ENCODE measurements at regions not wholly inside any gene's neighbourhood (a gene's known extent, or its start where the extent isn't known, plus 50 kb on each side); places are given as distances from the start of the nearest gene placed in this dataset.
"Not testable (repeated sequence)": the region's sequence is repeated elsewhere in the genome, so short reads cannot be mapped to it uniquely, and the experiment has no call there.

DNA sequence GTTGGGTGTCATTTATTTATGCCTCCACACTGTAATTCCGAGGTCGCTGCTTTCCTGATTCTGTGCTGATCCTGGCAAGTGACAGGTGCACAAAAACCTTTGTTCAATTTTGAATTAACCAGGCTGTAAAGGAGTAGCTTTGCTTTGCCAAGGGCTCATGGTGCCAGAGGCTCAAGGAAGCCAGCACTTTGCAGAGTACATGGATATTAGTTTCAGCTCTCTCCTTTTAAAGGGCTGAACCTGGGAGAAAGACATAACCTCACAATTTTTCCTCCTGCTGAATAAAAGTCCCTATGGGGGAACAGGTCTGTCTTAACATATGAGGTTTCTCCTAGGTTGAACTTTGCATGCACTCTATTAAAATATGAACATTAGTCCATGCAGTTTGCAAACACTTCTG lies 227.6 kb upstream of the WSB1 start:
- no peak for ATAC-seq

- no peak for ATAC-seq
Observed at GRCh38 chr17:27069842-27070508, 223.9 kb upstream of the WSB1 start.

DNA sequence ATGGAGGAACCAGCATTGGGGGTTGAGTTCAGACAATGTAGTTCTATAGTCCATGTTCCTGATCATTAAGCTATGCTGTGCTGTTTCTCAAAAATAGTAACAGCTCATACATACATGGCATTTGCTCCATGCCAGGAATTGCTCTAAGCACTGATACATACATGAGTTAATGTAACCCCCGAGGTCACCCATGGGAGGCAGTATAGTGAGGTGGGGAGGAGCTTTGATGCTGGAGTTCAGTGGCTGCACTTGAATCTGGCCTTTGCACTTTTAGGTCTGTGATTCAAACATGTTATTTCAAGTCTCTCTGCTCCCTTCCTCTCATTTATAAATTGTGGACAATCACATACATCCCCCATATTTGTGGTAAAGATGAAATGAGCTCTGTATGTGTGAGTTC lies 223.1 kb upstream of the WSB1 start:
- no peak for ATAC-seq

DNA sequence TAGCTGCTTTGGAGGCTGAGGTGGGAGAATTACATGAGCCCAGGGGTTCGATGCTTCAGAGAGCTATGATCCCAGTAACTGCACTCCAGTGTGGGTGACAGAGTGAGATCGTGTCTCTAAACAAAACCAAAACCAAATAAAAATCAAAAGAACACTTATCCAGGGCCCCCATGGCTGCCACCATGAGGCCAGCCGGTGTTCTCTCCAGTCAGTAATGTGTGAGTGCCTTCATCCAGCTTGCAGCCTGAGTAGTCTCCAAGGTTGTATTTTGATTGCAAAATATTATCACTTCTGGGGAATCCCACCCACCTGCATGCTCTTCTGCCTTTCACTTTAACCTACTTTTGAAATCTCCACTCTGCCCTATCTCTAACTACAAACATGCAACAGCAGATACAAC lies 221.0 kb upstream of the WSB1 start:
- no peak for ATAC-seq

DNA sequence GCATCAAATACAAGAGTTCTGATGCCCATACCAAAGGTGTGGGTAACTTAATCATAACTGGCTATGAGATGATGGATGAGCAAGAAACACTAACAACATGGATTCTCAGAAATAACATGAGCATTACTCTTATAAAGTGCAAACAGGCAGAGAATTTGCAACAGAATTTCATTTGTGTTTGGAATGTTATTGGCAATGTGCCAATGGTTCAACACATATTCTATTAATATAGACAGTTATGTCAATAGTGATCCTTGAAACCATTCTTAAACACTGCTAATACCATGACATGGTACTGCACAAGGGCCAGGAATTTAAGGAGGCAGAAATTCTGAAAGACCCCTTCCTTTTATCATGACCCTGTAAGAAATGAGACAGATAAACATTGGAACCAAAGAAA lies 217.1 kb upstream of the WSB1 start:
- no peak for ATAC-seq

- ATAC-seq, result no peak
Observed at GRCh38 chr17:27078296-27078695, 215.6 kb upstream of the WSB1 start.

- no peak for ATAC-seq
Observed at GRCh38 chr17:27079660-27080059, 214.3 kb upstream of the WSB1 start.

GRCh38 chr17:27081002-27081638 lies 212.8 kb upstream of the WSB1 start:
- ATAC-seq, result no peak

GRCh38 chr17:27082023-27082774 lies 211.7 kb upstream of the WSB1 start:
- ATAC-seq, result no peak

- no peak for ATAC-seq
Observed at GRCh38 chr17:27082775-27083154, 211.1 kb upstream of the WSB1 start.

- no peak for ATAC-seq
Observed at GRCh38 chr17:27083408-27084185, 210.3 kb upstream of the WSB1 start.

GRCh38 chr17:27085517-27085916 lies 208.4 kb upstream of the WSB1 start:
- ATAC-seq, result no peak

- ATAC-seq, result no peak
Observed at GRCh38 chr17:27086526-27086925, 207.4 kb upstream of the WSB1 start.

DNA sequence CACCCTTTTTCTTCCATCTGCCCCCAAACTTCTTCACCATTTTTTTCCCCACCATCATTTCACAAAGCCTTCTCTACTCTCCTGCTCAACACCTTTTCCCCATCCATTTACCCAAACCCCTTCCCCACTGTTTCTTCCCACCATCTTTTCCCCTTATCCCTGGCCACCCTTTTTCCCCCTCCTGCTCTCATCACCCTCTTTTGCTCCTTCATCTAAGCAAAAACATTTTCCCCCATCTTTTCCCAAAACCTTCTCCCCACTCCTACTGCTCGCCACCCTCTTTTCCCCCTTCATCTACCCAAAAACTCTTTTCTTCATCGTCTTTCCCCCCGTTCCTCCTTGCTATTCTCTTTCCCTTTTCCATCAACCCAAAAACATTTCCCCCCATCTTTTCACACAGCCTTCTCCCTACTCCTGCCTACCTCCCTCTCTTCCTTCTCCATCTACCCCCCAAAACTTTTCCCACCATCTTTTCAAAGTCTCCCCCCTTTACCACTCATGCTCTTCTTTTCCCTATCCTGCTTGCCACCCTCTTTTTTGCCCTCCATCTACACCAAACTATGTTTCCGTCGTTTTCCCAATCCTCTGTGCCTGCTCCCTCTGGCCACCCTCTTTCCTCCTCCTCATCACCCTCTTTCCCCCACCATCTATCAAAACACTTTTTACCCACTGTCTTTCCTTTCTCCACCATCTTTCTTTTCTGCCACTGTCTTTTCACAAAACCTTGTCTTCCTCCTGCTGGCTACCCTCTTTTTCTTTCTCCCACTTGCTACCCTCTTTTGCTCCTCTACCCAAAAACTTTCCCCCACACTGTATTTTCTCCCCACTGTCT lies 205.8 kb upstream of the WSB1 start:
- no peak for ATAC-seq

- no peak for ATAC-seq
Observed at GRCh38 chr17:27088767-27089078, 205.2 kb upstream of the WSB1 start.

DNA sequence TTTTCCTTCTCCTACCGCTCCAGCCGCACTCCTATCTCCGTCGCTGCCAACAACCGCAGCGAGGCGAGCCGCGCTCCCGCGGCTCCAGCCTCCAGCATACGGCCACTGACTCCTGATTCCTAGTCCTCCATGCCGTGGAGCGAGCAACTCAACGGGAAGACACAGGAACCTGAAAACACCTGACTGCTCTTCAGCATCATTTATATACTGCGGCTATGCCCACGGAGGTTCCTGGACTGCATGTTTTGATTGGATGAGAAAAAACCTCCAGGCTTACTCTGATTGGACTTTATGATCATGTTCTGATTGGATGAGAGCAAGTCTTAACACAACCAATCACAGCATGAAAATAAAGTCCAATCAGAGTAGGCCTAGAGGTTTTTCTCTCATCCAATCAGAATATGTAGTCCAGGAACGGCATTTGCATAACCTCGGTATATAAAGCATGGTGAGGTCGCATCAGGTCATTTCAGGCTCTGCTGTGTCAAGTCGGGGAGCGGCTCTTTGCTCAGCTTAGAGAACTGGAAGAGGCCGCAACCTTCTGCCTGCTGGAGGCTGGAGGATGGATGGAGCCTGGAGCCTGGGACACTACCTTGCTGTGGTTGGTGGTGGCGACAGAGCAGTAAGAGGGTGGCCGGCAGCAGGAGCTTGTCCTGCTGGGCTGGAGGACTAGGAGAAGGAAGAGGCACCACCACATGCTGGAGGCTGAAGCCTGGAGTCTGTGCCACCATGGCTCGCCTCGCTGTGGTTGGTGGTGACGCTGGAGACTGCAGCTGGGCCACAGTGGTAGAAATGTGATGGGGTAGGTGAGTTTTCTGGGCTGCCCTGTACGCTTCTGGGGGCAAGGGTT lies 204.6 kb upstream of the WSB1 start:
- ATAC-seq, result not testable (repeated sequence)

GRCh38 chr17:27089929-27090247 lies 204.0 kb upstream of the WSB1 start:
- no peak for ATAC-seq

DNA sequence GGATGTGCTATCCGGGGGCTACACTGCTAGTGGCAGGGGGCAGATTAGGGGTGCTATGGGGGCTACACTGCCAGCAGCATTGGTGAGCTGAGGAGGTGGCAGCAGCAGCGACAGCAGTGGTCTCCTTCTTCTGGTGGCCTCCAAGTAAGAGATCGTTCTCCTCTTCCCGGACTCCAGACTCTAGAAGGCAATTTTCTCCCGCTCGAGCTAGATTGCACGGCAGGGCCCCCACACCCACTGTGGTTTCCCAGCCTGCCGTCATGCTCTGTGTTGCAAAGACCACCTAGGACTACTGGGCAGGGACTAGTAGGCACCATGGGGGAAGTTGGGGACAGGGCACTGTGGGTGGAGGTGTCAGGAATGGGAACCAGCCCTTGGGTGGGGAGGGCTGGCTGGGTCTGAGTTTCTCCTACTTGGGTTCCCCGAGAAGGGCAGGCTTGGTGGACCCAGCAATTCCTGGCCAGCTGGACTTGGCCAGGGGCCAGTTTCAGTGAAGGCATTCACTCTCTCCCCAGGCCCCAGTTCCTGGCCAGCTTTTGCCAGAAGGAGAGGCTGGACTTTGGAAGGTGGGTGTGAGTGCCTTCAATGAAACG lies 203.4 kb upstream of the WSB1 start:
- ATAC-seq, result not testable (repeated sequence)

DNA sequence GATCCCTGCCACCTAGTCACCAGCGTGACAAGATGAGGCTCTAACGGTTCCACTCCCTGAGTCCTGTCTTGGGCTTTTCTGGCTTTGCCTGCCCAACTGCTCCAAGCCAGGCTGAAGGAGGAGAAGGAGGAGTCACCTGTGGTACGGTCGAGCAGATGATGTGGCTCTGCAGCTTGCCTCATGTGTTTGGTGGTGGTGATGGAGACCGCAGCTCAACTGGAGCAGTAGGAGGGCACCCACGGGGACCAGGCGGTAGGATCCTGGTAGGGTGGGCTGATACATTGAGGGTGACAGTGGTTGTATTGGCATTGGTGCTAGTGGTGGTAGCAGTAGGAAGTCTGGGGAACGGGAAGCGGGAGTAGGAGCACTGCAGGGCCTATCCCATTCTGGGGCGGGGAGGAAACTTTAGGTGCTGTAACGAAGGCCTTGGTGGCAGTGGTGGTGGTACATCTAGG lies 202.8 kb upstream of the WSB1 start:
- no peak for ATAC-seq

GRCh38 chr17:27094179-27094578 lies 199.7 kb upstream of the WSB1 start:
- not testable (repeated sequence) for ATAC-seq

DNA sequence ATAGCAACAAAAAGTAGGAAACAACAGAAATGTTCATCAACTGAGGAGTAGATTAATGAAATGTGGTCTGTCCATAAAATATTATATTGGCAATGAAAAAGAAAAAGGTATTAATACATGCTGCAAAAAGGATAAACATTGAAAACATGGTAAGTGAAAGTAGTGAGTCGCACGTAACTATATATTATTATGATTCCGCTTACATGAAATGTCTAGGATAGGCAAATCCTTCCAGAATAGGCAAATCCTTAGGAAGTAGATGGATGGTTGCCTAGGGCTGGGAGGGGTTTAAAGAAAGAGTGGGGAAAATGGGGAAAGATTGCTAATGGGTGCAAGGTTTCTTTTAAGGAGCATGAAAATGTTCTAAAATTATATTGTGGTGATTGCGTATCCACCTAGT lies 198.1 kb upstream of the WSB1 start:
- ATAC-seq, result not testable (repeated sequence)
